Activated gamma-delta T cell treated with Interleukin-2 at 50 U/mL for 16 hours (primary cell): ENCODE measurements at regions not wholly inside any gene's neighbourhood (a gene's known extent, or its start where the extent isn't known, plus 50 kb on each side); places are given as distances from the start of the nearest gene placed in this dataset.

Source experiments
- DNase-seq: peaks from one replicate; pipeline ENCODE4 v3.0.0-alpha.2; 2020

- DNase-seq, result no peak
Observed at GRCh38 chr18:40404284-40404683, 1550.8 kb upstream of the PIK3C3 start.

DNA sequence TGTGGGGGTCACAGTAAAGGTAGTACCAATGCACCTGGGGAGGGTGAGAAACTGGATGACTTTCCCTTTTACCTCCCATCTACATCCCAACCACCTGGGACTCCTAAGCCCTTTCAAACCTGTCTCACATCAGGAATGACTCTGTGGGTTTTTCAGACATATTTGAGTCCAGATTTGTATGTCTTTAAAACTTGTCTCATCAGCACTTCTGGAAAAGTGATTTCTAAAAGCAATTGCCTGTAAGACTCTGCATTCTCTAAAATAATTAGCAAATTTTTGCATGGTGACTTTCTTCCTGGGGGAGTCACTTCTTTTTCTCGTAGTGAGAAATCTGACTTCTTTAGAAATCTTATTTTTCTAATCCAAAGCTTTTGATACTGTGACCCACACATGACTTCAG is 1553.0 kb upstream of the PIK3C3 start:
- no peak for DNase-seq

- no peak for DNase-seq
Observed at GRCh38 chr18:40388121-40388520, 1566.9 kb upstream of the PIK3C3 start.

DNA sequence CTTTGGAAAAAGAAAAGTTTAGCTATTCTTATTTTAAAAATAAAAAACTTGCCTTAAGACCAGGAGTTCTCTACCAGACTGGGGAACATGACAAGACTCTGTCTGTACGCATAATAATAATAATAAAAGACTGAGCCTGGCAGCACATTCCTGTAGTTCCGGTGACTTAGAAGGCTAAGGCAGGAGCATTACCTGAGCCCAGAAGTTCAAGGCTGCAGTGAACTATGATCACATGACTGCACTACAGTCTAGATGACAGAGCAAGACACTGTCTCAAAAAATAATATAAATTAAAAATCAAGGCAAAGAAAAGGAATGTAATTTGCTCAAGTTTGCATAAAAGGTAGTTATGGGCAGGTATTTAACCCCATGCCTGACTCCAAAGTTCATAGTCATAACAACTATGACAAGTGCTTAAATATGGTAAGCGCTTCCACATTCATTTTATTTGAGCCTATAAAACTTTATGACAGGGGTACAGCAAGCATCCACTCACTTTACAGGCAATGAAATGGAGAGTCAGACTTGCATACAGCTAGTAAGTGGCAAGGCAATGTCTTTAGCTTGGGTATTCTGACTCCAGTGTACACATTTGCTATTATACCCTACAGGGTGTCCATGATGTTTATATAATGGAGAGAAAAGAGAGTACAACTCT is 1567.8 kb upstream of the PIK3C3 start:
- DNase-seq, result no peak

DNA sequence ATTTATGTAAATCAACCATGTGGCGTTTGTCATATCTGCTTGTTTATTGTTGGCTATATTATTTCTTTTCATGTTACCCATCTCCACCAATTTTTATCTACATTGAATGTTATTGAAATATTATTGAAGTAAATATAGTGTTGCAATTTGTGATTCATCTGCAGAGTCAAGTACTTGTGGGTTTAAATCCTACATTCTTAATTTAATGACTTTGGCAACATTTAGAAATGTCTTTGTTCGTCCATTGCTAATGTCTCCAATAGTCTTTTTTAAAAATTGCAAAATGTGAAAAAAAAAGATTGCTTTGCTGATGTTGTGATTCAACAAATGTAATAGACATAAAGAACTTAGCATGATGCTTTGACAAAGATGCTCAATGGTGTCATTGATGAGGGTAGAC is 1572.8 kb upstream of the PIK3C3 start:
- DNase-seq, result no peak

DNA sequence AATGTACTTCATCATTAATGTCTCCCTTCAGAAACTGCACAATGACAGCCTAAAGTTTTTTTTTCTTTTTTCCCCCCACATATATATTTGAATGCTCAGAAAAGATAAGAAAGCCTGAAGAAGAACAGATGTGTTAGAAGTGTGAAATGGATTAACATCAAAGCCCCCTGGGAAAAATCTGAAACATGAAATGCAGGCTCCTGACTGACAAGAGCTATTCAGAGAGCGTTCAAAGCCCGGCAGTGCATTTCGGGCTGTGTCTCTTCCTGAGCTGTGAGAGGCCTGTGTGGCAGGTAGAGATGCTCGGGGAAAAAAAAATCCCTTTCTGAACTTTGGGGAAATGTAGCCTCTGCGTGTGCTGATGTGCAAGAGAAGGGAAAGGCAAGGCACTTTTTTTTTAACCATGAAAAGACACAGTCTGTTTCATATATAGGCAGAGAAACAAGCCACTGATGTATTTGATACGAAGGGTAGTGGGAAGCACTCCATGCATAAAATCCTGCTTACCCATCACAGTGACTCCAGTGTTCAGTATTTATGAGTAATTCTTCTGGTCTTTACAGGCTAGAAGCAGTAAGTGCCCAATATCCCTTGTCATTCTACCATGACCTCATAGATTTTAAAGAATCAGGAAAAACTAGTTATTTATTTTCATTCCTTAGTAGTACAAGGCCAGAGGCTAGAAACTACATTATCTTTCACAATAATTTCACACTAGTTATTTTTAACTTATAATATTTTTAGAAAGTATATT is 1574.2 kb upstream of the PIK3C3 start:
- DNase-seq, result no peak

GRCh38 chr18:40375837-40376236 is 1579.2 kb upstream of the PIK3C3 start:
- no peak for DNase-seq

GRCh38 chr18:40371673-40372072 is 1583.4 kb upstream of the PIK3C3 start:
- DNase-seq, result no peak

DNA sequence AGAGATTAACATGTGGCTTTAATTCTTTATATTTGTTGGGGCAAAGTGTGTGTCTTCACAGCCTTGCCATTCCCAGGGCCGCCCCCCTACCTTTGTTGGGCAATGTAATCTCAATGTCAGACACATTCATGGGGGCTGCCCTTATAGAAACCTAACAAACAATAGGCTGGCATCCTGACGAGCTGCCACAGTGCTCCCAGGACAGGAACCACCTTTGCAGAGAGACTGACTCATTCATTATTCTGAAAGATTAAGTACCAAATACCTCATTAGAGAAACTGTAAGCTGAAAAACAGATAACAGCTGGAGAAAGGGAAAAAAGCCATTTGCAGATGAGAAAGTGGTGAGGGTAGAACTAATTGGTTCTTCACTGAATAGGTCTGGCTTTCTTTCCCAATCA is 1587.5 kb upstream of the PIK3C3 start:
- DNase-seq, result no peak

DNA sequence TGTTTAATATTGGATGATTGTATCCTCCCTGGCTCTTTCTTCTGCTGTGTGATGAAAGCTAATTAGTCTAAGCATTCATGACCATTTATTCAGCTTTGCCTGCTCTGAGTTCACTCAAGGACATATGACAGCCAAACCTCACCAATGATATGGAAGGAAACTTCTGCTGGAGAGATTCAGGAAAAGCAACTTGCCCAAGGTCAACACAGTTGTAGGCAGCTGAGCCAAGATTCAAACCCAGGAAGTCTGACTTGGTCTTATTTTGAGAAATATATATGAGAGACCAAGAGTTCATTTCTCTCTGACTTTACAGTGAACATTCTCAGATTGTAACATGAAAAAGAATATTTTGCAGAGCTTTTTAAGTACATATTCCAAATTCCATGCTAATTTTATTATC is 1588.5 kb upstream of the PIK3C3 start:
- DNase-seq, result no peak

DNA sequence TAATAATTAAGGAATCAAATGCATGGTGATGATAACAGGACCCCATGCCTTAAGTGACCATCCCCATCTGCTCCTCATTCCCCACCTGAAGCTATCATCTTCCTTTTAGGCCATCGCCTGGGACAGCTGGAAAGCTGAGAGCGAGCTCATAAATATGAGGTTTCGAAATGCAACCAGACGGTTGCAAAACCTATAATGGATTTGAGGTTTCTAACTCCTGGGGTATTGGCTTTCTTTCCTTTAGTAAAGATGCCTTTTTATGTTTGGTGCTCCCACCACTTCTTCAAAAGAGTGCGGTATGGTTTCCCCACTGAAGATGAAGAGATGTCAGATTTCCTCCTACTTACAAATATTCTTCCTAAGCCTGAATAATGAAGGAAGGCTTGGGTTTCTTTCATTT is 1589.5 kb upstream of the PIK3C3 start:
- no peak for DNase-seq

GRCh38 chr18:40360558-40360957 is 1594.5 kb upstream of the PIK3C3 start:
- DNase-seq, result no peak

GRCh38 chr18:40357536-40357935 is 1597.5 kb upstream of the PIK3C3 start:
- DNase-seq, result no peak

DNA sequence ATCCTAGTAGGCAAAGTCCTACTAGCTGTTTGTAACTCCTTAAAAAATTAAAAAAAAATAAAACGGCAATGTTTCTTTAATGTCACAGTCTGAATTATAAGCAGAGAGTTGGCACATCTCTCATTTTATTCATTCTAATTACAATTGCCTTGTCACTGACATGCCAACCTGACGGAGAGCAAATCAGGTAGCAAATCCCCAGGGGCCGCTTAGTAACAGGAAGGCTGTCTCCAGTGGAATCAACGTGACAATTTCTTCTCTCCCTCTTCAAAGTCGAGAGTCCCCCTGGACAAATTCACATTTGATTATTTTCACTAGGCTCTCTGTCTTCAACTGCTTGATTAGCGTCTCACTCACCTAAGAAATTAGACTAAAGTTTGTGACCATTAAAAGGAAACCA is 1598.9 kb upstream of the PIK3C3 start:
- no peak for DNase-seq

- no peak for DNase-seq
Observed at GRCh38 chr18:40355726-40356125, 1599.3 kb upstream of the PIK3C3 start.

DNA sequence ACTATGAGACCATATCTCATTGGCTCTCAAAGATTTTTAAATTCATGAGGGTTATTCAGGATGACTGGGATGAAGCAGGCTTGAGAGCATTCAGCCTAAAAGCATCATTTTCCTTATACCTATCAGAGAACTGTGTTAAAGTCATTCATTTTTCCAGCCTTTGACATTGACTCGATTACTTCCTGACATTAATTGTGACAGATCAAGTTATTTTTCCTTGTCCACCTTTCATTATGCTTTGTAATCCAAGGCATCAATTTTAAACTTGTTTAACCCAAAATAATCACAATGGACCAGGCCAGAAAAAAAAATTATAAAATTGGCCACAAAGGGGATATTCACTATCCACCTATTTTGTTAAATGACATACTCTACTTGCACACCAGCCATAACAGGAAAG is 1606.8 kb upstream of the PIK3C3 start:
- DNase-seq, result no peak

GRCh38 chr18:40347261-40347660 is 1607.8 kb upstream of the PIK3C3 start:
- DNase-seq, result no peak

DNA sequence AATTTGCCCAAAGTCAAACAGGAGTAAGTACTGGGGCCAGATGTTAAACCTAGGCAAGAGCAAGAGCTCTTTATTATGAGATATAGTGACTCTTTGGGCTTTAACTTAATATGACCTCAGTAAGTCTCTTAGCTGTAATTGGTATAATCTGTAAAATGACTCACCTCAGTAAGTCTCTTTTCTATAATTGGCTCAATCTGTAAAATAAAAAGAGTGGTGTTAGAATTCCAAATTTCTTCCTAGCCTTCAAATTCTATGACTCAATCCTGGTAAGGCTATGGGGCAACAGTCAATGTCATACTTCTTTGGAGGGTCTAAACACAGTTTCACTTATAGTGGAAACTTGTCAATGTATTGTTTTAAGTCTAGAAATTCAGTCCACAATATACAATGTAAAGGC is 1608.9 kb upstream of the PIK3C3 start:
- no peak for DNase-seq

DNA sequence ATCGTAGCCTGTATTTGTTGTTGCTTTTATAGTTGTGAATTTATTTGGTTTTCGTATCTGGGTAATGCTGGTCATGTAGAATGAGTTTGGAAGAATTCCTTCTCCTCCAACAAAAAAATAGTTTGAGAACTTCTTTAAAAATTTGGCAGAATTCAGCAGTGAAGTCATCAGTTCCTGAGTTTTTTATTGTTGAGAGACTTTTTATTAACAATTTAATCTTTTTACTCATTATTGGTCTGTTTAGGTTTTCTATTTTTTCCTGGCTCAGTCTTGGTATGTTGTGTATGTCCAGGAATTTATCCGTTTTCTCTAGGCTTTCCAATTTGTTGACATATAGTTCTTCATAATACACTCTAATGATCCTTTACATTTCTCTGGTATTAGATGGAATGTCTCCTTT is 1613.3 kb upstream of the PIK3C3 start:
- DNase-seq, result no peak

DNA sequence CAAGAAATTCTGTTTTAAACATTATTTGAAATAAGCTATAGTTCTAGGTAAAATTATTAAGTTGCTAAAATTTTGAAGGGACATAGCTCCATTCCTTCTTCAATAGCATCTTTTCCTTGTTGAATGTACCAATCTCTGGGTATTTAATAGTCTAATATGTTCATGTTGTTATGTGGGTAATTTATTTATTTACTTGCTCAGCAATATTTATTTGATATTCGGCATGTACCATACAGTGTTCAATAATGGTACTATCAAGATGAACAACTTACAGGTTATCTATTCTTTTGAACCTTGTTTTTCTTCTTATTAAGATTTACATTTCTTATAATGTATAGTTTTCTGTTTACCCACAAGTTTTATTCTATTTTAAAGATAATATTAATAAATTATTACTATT is 1616.8 kb upstream of the PIK3C3 start:
- no peak for DNase-seq

- DNase-seq, result no peak
Observed at GRCh38 chr18:40326985-40327384, 1628.0 kb upstream of the PIK3C3 start.

- no peak for DNase-seq
Observed at GRCh38 chr18:40325988-40326387, 1629.0 kb upstream of the PIK3C3 start.

DNA sequence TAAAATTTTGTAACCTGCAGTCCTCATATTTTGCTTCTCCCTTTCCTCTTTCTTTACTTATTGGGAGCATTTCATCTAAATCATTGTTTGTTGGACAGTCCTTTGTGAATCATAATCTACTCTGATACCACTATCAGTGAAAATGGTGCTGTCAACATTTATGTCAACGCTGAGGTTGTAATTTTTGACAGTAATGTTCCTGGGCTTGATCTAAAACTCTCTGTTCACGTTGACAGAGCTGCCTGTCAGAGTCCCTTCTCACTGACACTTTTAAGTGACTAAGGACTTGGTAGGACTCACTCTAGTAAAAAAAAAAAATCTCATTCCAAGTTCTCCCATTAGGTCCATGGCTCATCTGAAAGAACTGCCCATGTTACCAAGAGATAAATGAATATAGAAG is 1640.8 kb upstream of the PIK3C3 start:
- no peak for DNase-seq

DNA sequence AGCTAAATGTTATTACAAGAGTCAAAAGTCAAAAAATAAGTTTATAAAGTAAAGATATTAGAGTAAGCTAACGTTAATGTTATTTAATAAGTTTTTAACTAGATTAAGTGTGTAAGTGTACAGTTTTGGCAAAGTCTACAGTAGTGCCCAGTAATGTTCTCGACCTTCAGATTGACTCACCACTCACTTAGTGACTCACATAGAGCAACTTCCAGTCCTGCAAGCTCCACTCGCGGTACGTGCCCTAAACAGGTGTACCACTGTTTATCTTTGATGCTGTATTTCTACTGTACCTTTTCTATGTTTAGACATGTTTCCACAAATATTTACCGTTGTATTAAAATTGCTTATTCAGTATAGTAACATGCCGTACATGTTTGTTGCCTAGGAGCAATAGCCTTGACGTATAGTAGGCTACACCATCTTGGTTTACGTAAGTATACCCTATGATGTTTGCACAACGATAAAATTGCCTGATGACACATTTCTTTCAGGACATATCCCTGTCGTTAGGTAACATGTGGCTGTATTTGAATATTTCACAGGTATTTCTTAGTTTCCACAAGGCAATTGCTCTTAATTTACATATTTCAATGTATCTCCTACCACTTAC is 1641.9 kb upstream of the PIK3C3 start:
- DNase-seq, result no peak

GRCh38 chr18:40307627-40308026 is 1647.4 kb upstream of the PIK3C3 start:
- no peak for DNase-seq
